RPMI8226 (cell line): ENCODE measurements at regions not wholly inside any gene's neighbourhood (a gene's known extent, or its start where the extent isn't known, plus 50 kb on each side); places are given as distances from the start of the nearest gene placed in this dataset.

Experiments
- DNase-seq: peaks from one replicate; pipeline ENCODE4 v3.0.0-alpha.2; 2015

GRCh38 chr11:95297680-95298452 is 66.9 kb upstream of the SESN3 start:
- no peak for DNase-seq

GRCh38 chr11:95296621-95297025 is 65.6 kb upstream of the SESN3 start:
- peak; percentile 26 for DNase-seq

DNA sequence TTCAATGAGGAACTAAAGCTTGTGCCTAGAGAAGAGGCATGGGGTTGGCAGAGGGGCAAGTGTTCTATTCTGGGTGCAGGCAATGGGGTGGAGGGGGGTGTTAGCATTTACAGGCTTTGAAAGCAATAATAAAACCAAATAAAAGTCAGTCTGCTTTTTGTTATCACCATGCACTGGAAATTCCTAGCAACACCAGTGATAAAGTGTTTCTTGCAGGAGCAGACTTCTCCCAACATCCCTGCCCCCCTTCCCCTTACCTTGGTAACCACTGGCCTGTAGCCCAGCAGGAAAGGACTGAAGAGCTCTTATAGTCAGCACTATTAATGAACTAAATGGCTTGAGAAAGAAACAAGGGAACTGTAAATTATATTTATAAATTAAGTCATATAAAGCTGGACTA is 65.2 kb upstream of the SESN3 start:
- no peak for DNase-seq

GRCh38 chr11:95295382-95296149 is 64.6 kb upstream of the SESN3 start:
- DNase-seq, result no peak

DNA sequence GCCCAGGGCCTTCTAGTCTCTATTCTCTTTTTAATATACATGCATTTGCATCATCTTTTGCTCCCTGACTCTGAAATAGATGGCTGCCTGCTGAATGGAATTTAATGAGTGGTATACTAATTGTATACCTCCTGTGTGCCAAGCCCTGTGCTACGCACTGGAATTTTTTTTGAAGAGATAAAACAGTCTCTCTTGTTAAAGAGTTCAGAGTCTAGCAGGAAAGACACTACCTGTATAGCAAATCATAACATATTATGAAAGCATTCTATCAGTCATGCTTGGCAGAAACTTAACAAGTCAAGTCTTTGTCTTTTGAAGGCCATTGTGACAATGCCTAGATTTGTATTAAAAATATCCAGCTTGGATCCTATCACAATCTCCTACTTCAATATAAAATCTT is 63.7 kb upstream of the SESN3 start:
- DNase-seq, result no peak

DNA sequence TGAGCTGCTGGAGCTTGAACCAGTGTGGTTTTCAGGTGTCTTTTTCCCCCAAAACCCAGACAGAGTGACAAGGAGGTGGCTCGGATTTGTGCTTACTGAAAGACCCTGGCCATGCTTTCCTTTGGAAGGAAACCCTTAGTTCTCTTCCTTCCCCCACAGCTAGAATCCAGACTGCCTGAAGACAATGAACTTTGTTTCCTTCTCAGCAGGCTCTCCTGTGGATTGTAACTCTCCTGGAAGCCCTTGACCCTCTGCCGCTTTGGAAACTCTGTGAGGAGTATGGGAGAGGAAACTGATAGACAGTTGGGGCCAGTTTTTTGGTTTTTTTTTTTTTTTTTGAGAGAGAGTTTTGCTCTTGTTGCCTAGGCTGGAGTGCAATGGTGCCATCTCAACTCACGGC is 62.1 kb upstream of the SESN3 start:
- DNase-seq, result no peak

DNA sequence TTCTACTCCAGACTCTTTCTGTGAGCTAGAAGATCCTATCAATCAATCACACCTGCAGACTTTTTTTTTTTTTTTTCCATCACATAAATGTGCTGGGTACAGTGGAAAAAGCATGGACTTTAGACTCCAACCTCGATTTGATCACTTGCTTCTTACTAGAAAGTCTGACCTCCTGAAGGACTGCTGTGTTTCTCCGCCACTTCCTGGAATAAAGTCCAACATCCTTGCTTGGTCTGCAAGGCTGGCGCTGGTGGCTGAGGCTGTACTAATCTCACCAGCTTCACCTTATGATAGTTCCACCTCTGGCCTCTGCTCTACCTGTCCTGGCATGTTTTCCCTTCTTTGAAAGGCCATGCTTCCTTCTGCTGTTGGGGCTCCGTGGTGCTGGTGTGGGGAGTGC is 60.9 kb upstream of the SESN3 start:
- DNase-seq, result no peak

DNA sequence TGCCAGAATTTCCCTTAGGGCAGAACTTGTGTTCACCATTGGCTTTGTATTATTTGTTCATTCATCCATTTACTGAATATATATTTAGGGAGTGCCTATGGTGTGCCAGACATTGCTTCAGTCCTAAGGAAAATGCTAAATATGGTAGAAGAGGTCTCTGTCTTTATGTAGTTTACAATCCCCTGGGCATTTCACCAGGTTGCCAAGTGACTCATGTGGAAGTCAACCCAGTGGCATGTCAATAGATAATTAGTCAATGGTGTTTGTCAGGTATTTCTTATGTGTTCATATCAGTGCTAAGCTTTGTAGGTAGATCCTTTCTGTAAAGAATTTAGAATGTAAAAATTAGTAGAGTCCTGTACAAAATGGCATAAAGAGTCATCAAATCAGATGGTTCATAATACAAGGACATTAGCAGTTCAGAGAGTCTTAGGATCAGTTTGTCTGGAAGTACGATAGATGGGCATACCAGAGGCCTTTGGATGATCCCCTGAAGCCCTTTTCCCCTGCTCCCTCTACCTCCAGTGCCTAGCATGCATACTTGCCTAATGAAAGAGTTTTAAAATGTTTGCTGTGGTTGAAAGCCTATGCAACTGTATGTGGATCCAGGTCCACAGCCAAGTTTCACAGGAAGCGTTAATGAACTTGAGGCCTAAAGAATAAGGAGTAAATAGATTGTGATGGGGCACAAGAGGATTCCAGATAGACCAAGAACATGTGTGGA is 58.5 kb upstream of the SESN3 start:
- no peak for DNase-seq

GRCh38 chr11:95284057-95285052 is 53.4 kb upstream of the SESN3 start:
- DNase-seq, result no peak

GRCh38 chr11:95283650-95284049 is 52.6 kb upstream of the SESN3 start:
- no peak for DNase-seq

GRCh38 chr11:95283146-95283545 is 52.1 kb upstream of the SESN3 start:
- DNase-seq, result no peak

DNA sequence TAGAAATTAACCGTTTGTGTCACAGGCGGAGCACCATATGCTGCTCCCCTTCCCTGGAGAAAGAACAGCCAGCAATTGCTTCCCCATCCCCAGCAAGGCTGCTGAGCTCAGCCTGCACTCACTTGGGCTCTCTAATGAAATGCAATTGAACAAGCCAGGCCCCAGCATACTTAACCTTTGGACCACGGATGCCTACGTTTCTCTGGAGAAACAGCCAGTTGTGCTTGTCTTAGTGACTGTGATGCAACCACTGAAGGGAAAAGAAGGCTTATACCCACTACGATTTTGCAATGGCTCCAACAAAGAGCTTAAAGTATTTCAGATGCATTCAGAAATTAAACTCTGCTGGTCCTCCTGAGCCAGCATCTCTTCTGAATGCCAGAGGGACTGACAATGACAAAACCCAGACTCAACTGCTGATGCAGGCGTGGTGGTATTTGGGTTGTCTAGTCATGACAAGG is 51.3 kb upstream of the SESN3 start:
- no peak for DNase-seq
